HG03354 (cell line): ENCODE measurements at regions not wholly inside any gene's neighbourhood (a gene's known extent, or its start where the extent isn't known, plus 50 kb on each side); places are given as distances from the start of the nearest gene placed in this dataset.

Source experiments
- ATAC-seq: cut with Tn5 transposase; IDR thresholded peaks from one replicate; pipeline ENCODE4 v1.9.1; 2021; ENCODE audit warnings: mild to moderate bottlenecking; ENCODE audit not compliant: unreplicated experiment, poor library complexity, severe bottlenecking

- no peak for ATAC-seq
Measured at GRCh38 chr3:13125092-13126015, 52.1 kb upstream of the IQSEC1 start.

- no peak for ATAC-seq
Measured at GRCh38 chr3:13124631-13125030, 51.4 kb upstream of the IQSEC1 start.

- ATAC-seq, result no peak
Measured at GRCh38 chr3:13123765-13124164, 50.5 kb upstream of the IQSEC1 start.

GRCh38 chr3:13123013-13123654 is 49.9 kb upstream of the IQSEC1 start:
- no peak for ATAC-seq
